PC-9 (cell line): ENCODE measurements at regions not wholly inside any gene's neighbourhood (a gene's known extent, or its start where the extent isn't known, plus 50 kb on each side); places are given as distances from the start of the nearest gene placed in this dataset.

Experiments used
- CTCF ChIP-seq: fragments of 200-600 bp; sonication (generic); conservative IDR thresholded peaks from 2 replicates; pipeline ENCODE4 v1.6.1; 2017; ENCODE audit warnings: mixed run types, antibody characterized with exemption, mild to moderate bottlenecking, moderate library complexity
- EZH2 ChIP-seq: fragments of 200-600 bp; sonication (generic); IDR thresholded peaks from 2 replicates; pipeline ENCODE4 v1.8.0; 2017; ENCODE audit warnings: antibody characterized with exemption, low read depth

- TF ChIP-seq CTCF (no peak), EZH2 (no peak)
These were observed 290.5 kb upstream of the RASA1 start for GRCh38 chr5:86977190-86977589.
